Liver (tissue), 8 donors: ENCODE measurements at regions not wholly inside any gene's neighbourhood (a gene's known extent, or its start where the extent isn't known, plus 50 kb on each side); places are given as distances from the start of the nearest gene placed in this dataset.

Source experiments
- DNase-seq: peaks from one replicate; pipeline ENCODE4 v3.0.0-alpha.2; 2017; ENCODE audit warnings: low spot score
- H3K27ac ChIP-seq, 2 donors: one replicate each; pipeline ENCODE4 v1.7.0; 2013; ENCODE audit warnings: inconsistent platforms in 2 of 2, low read length in 2 of 2, control low read depth in 1 of 2, low read depth in 1 of 2, mild to moderate bottlenecking in 1 of 2
- H3K27me3 ChIP-seq, 4 donors: one replicate each; pipeline versions ENCODE4 v1.6.1 to v1.7.0; 2013; ENCODE audit warnings: low read length in 3 of 4, inconsistent platforms in 1 of 4, mild to moderate bottlenecking in 1 of 4, moderate library complexity in 1 of 4; ENCODE audit not compliant: control insufficient read depth in 4 of 4, insufficient read depth in 4 of 4
- H3K36me3 ChIP-seq, 4 donors: one replicate each; pipeline versions ENCODE4 v1.6.1 to v1.7.0; 2013; ENCODE audit warnings: low read length in 3 of 4, mild to moderate bottlenecking in 3 of 4, low read depth in 1 of 4, moderate library complexity in 1 of 4; ENCODE audit not compliant: control insufficient read depth in 4 of 4, insufficient read depth in 3 of 4
- H3K4me1 ChIP-seq, 4 donors: one replicate each; pipeline versions ENCODE4 v1.6.1 to v1.7.0; 2013; ENCODE audit warnings: low read length in 3 of 4, mild to moderate bottlenecking in 3 of 4, moderate library complexity in 1 of 4; ENCODE audit not compliant: control insufficient read depth in 4 of 4, insufficient read depth in 4 of 4
- H3K4me3 ChIP-seq, 3 donors: one replicate each; pipeline versions ENCODE4 v1.6.1 to v1.7.0; 2013; ENCODE audit warnings: low read length in 3 of 3, control low read depth in 1 of 3, low read depth in 1 of 3, mild to moderate bottlenecking in 1 of 3
- H3K9ac ChIP-seq, 2 donors: one replicate each; pipeline ENCODE4 v1.7.0; 2013; ENCODE audit warnings: low read length in 2 of 2, mild to moderate bottlenecking in 2 of 2, moderate library complexity in 2 of 2, control low read depth in 1 of 2, low read depth in 1 of 2
- H3K9me3 ChIP-seq, 4 donors: one replicate each; pipeline versions ENCODE4 v1.6.1 to v1.7.0; 2013; ENCODE audit warnings: low read length in 3 of 4; ENCODE audit not compliant: control insufficient read depth in 4 of 4
- CTCF ChIP-seq: fragments of 150-350 bp; IDR thresholded peaks from 2 replicates; pipeline ENCODE4 v1.5.1; 2017; ENCODE audit warnings: improper control_type of control experiment, low read depth, low read length; ENCODE audit not compliant: missing input control
- EGR1 ChIP-seq, 2 donors: IDR thresholded peaks; 2 replicates each; pipeline ENCODE4 v1.6.1; 2016 to 2018; ENCODE audit warnings: antibody characterized with exemption in 2 of 2, low read depth in 2 of 2
- FOXA1 ChIP-seq: IDR thresholded peaks from 2 replicates; pipeline ENCODE4 v1.6.1; 2016; ENCODE audit warnings: antibody characterized with exemption
- FOXA2 ChIP-seq: IDR thresholded peaks from 2 replicates; pipeline ENCODE4 v1.6.1; 2016; ENCODE audit warnings: antibody characterized with exemption
- GABPA ChIP-seq, 2 donors: IDR thresholded peaks in 1 of 2; conservative IDR thresholded peaks in 1 of 2; 2 replicates each; pipeline ENCODE4 v1.6.1; 2016; ENCODE audit warnings: antibody characterized with exemption in 2 of 2, mild to moderate bottlenecking in 1 of 2, moderate library complexity in 1 of 2
- JUND ChIP-seq, 2 donors: IDR thresholded peaks; 2 replicates each; pipeline ENCODE4 v1.6.1; 2016; ENCODE audit warnings: antibody characterized with exemption in 2 of 2
- NR2F2 ChIP-seq: IDR thresholded peaks from 2 replicates; pipeline ENCODE4 v1.6.1; 2016; ENCODE audit warnings: antibody characterized with exemption
- RAD21 ChIP-seq, 2 donors: IDR thresholded peaks; 2 replicates each; pipeline ENCODE4 v1.6.1; 2016; ENCODE audit warnings: antibody characterized with exemption in 2 of 2, mild to moderate bottlenecking in 2 of 2
- REST ChIP-seq: IDR thresholded peaks from 2 replicates; pipeline ENCODE4 v1.6.1; 2016; ENCODE audit warnings: antibody characterized with exemption, mild to moderate bottlenecking
- RXRA ChIP-seq, 2 donors: IDR thresholded peaks; 2 replicates each; pipeline ENCODE4 v1.6.1; 2017 to 2018; ENCODE audit warnings: antibody characterized with exemption in 2 of 2, mild to moderate bottlenecking in 1 of 2
- TAF1 ChIP-seq: conservative IDR thresholded peaks from 2 replicates; pipeline ENCODE4 v1.6.1; 2016; ENCODE audit warnings: antibody characterized with exemption, mild to moderate bottlenecking
- YY1 ChIP-seq: IDR thresholded peaks from 2 replicates; pipeline ENCODE4 v1.6.1; 2016; ENCODE audit warnings: antibody characterized with exemption, mild to moderate bottlenecking
- ZBTB33 ChIP-seq: IDR thresholded peaks from 2 replicates; pipeline ENCODE4 v1.6.1; 2016; ENCODE audit warnings: antibody characterized with exemption
- whole genome bisulfite sequencing: extraction: QIAGEN DNeasy Blood & Tissue Kit; methylation state at CpG from one replicate; pipeline ENCODE4 v1.1.7; 2013; 5-methylcytosine and 5-hydroxymethylcytosine counted together
- TF ChIP-seq, protein P1 (sequence below): IDR thresholded peaks from 2 replicates; pipeline ENCODE4 v1.6.1; 2016; ENCODE audit warnings: antibody characterized with exemption
- donor health status: healthy.
- donor health status: healthy.
- donor health status: healthy.
- donor health status: healthy.
- donor health status: healthy.

- DNase-seq, result no peak
- peaks cover 0 to 14% (median 3%) of the 10 kb centered on the region in 4 donors for H3K27me3 ChIP-seq
- no peaks in the 10 kb centered on the region for H3K9me3 ChIP-seq
- H3K9ac ChIP-seq, result no peak overlapping the region
- no peak overlapping the region for H3K27ac ChIP-seq
- H3K36me3 ChIP-seq, result no peaks in the 10 kb centered on the region
- TF ChIP-seq EGR1 (IDR thresholded peaks at IDR 0.05; ENCODE audit: low read depth in 2 of 2) (no peak), RXRA (IDR thresholded peaks at IDR 0.05) (no peak), JUND (IDR thresholded peaks at IDR 0.05) (no peak), NR2F2 (no peak), CTCF (no peak)
- H3K4me1 ChIP-seq, result no peaks in the 10 kb centered on the region
- H3K4me3 ChIP-seq, result no peak overlapping the region
- WGBS, result 62% methylated on average over 5 of the region's 5 CpGs
These were observed 865.4 kb upstream of the TMEM132C start for GRCh38 chr12:127401536-127401935.

- no peak for DNase-seq
- peaks cover 0 to 2% (median 1%) of the 10 kb centered on the region in 4 donors for H3K27me3 ChIP-seq
- no peaks in the 10 kb centered on the region for H3K36me3 ChIP-seq
- H3K4me3 ChIP-seq, result no peak overlapping the region
- H3K4me1 ChIP-seq, result no peaks in the 10 kb centered on the region
- TF ChIP-seq NR2F2, result no peak
- no peak for TF ChIP-seq JUND (IDR thresholded peaks at IDR 0.05)
- TF ChIP-seq REST, result no peak
- TF ChIP-seq, protein P1, sequence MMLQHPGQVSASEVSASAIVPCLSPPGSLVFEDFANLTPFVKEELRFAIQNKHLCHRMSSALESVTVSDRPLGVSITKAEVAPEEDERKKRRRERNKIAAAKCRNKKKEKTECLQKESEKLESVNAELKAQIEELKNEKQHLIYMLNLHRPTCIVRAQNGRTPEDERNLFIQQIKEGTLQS, result no peak
- no peak for TF ChIP-seq GABPA (IDR thresholded peaks at IDR 0.05 in 1 of 2, conservative IDR thresholded peaks at IDR 0.05 in 1 of 2)
- no peak for TF ChIP-seq RAD21 (IDR thresholded peaks at IDR 0.05)
- TF ChIP-seq EGR1 (IDR thresholded peaks at IDR 0.05; ENCODE audit: low read depth in 2 of 2), result no peak
- H3K9ac ChIP-seq, result no peak overlapping the region
- 82% methylated on average over 7 of the region's 7 CpGs for WGBS
- H3K27ac ChIP-seq, result no peak overlapping the region
- H3K9me3 ChIP-seq, result no peaks in the 10 kb centered on the region
These were observed 855.6 kb upstream of the TMEM132C start for GRCh38 chr12:127411166-127411915.

- H3K9me3 ChIP-seq, result peaks cover 0 to 5% (median 1%) of the 10 kb centered on the region in 4 donors
- H3K4me1 ChIP-seq, result no peaks in the 10 kb centered on the region
- no peak for DNase-seq
- no peak overlapping the region for H3K9ac ChIP-seq
- WGBS, result 90% methylated on average over 11 of the region's 11 CpGs
- H3K36me3 ChIP-seq, result no peaks in the 10 kb centered on the region
- H3K27me3 ChIP-seq, result peaks cover 0 to 2% (median 1%) of the 10 kb centered on the region in 4 donors
- H3K4me3 ChIP-seq, result no peak overlapping the region
- no peak overlapping the region for H3K27ac ChIP-seq
- TF ChIP-seq ZBTB33 (no peak), EGR1 (IDR thresholded peaks at IDR 0.05; ENCODE audit: low read depth in 2 of 2) (no peak), RXRA (IDR thresholded peaks at IDR 0.05) (no peak), FOXA1 (no peak), FOXA2 (no peak), RAD21 (IDR thresholded peaks at IDR 0.05) (no peak), TAF1 (no peak), REST (no peak), JUND (IDR thresholded peaks at IDR 0.05) (no peak), YY1 (no peak)
- TF ChIP-seq, protein P1, result no peak
These were observed 855.0 kb upstream of the TMEM132C start for GRCh38 chr12:127411981-127412380.
